ENCODE measurements at regions not wholly inside any gene's neighbourhood (a gene's known extent, or its start where the extent isn't known, plus 50 kb on each side); places are given as distances from the start of the nearest gene placed in this dataset.

DNA sequence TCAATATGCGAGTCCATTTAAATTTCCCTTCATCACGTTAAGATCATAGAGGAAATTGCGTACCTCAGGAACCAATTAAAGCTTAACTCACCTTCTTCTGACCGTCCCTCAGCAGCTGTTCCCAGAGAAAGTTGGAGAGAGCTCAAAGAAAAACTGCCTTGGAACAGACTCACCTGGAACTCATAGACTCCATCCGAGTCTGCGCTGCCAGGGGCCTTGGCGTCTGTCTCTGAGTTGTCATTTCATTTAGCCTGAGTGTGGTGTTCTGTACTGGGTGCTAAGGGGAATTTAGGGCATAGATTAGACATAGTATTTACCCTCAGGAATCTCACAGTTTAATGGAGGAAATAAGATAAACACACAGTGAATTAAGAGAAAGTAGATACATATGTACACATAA, 892.7 kb downstream of the TLE1 start:
- Histone ChIP-seq H3K27me3 (ENCODE audit: low read length) (no peaks in the 10 kb centered on the region), H3K9me2 (replicated peaks; ENCODE audit: insufficient read depth, low read length) (no peaks in the 10 kb centered on the region), H3K4me1 (ENCODE audit: low read length) (no peaks in the 10 kb centered on the region), H3K4me3 (ENCODE audit: low read length) (no peak overlapping the region), H3K9ac (ENCODE audit: low read length) (no peak overlapping the region), H2AFZ (ENCODE audit: low read length) (no peak overlapping the region), H3K27ac (ENCODE audit: low read length) (no peak overlapping the region), H4K20me1 (ENCODE audit: insufficient read depth, low read depth, low read length) (no peaks in the 10 kb centered on the region), H3K9me3 (ENCODE audit: low read length) (peaks cover 22% of the 10 kb centered on the region), H3K36me3 (ENCODE audit: insufficient read depth, low read length) (no peaks in the 10 kb centered on the region), H3K4me2 (ENCODE audit: low read depth, low read length, poor library complexity, severe bottlenecking) (no peak overlapping the region), H3K79me2 (ENCODE audit: low read length) (no peaks in the 10 kb centered on the region)
- DNase-seq: no peak

DNA sequence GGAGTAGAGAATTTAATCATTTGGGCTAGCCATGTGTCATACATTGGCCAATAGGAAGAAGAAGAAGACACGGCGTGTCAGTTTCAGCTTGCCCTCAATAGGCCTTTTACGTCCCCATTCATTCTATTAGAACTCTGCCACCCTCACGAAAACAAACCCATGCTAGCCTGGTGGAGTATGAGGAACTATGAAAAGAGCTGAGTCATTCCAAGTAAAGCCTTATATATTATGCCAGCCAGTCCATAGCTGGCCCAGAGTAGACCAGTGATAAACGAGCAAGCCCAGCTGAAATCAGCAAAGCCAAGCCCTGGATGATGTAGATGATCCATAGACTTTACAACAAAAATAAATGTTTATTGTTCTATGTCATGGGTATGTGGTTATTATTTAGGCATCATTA, 895.1 kb downstream of the TLE1 start:
- Histone ChIP-seq H3K27me3 (ENCODE audit: low read length) (no peaks in the 10 kb centered on the region), H3K27ac (ENCODE audit: low read length) (no peak overlapping the region), H3K9me3 (ENCODE audit: low read length) (peaks cover 22% of the 10 kb centered on the region), H4K20me1 (ENCODE audit: insufficient read depth, low read depth, low read length) (no peaks in the 10 kb centered on the region), H3K36me3 (ENCODE audit: insufficient read depth, low read length) (no peaks in the 10 kb centered on the region), H3K9me2 (replicated peaks; ENCODE audit: insufficient read depth, low read length) (no peaks in the 10 kb centered on the region), H3K4me1 (ENCODE audit: low read length) (no peaks in the 10 kb centered on the region), H3K4me2 (ENCODE audit: low read depth, low read length, poor library complexity, severe bottlenecking) (no peak overlapping the region), H3K4me3 (ENCODE audit: low read length) (no peak overlapping the region), H2AFZ (ENCODE audit: low read length) (no peak overlapping the region), H3K79me2 (ENCODE audit: low read length) (no peaks in the 10 kb centered on the region), H3K9ac (ENCODE audit: low read length) (no peak overlapping the region)
- DNase-seq: no peak

DNA sequence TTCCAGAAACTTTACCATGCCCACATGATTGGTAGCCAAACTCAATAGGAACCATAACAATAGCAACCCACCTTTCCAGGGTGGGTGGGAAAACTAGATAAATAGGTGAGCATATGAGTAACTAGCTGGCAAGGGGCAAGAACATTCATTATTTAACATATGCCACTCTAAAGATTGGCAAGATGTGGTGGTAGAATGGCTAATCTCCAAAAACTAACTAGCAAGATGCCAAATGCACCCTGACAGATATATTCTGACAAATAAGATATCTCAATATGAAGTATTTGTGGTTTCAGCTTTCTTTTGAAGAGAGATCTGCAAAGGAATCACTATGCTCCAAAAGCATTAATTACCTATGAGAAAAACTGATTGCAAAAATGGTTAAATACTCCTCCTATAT, 895.6 kb downstream of the TLE1 start:
- Histone ChIP-seq H3K36me3 (ENCODE audit: insufficient read depth, low read length) (no peaks in the 10 kb centered on the region), H3K4me2 (ENCODE audit: low read depth, low read length, poor library complexity, severe bottlenecking) (no peak overlapping the region), H3K9ac (ENCODE audit: low read length) (no peak overlapping the region), H3K9me3 (ENCODE audit: low read length) (peaks cover 22% of the 10 kb centered on the region), H3K79me2 (ENCODE audit: low read length) (no peaks in the 10 kb centered on the region), H3K4me1 (ENCODE audit: low read length) (no peaks in the 10 kb centered on the region), H4K20me1 (ENCODE audit: insufficient read depth, low read depth, low read length) (no peaks in the 10 kb centered on the region), H3K27me3 (ENCODE audit: low read length) (no peaks in the 10 kb centered on the region), H2AFZ (ENCODE audit: low read length) (no peak overlapping the region), H3K9me2 (replicated peaks; ENCODE audit: insufficient read depth, low read length) (no peaks in the 10 kb centered on the region), H3K27ac (ENCODE audit: low read length) (no peak overlapping the region), H3K4me3 (ENCODE audit: low read length) (no peak overlapping the region)
- DNase-seq: no peak

DNA sequence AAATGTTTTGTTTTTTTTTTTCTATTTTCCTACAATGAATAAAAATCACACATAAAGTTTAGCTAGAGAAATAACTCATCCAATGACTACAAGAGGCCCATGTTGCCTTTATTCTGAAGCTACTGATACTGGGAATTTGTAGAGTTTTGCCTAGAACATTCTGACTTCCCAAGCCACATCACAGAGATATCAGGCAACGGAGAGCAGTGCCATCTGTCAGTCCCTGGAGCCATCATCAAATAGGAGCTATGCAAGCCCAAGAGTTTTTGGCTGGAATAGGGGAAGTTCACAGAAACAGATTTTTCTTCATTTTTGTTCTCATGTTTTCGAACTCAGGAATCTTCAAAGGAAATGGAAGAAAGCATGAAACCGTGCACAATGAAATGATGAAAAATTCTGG, 896.6 kb downstream of the TLE1 start:
- H3K9ac ChIP-seq (ENCODE audit: low read length): no peak overlapping the region
- no peaks in the 10 kb centered on the region for H3K9me2 ChIP-seq (replicated peaks; ENCODE audit: insufficient read depth, low read length)
- no peaks in the 10 kb centered on the region for H3K36me3 ChIP-seq (ENCODE audit: insufficient read depth, low read length)
- H3K4me1 ChIP-seq (ENCODE audit: low read length): no peaks in the 10 kb centered on the region
- H3K27ac ChIP-seq (ENCODE audit: low read length): no peak overlapping the region
- H3K4me2 ChIP-seq (ENCODE audit: low read depth, low read length, poor library complexity, severe bottlenecking): no peak overlapping the region
- DNase-seq: no peak
- H3K9me3 ChIP-seq (ENCODE audit: low read length): peaks cover 22% of the 10 kb centered on the region
- H3K4me3 ChIP-seq (ENCODE audit: low read length): no peak overlapping the region
- H3K79me2 ChIP-seq (ENCODE audit: low read length): no peaks in the 10 kb centered on the region
- no peak overlapping the region for H2AFZ ChIP-seq (ENCODE audit: low read length)
- H3K27me3 ChIP-seq (ENCODE audit: low read length): no peaks in the 10 kb centered on the region
- no peaks in the 10 kb centered on the region for H4K20me1 ChIP-seq (ENCODE audit: insufficient read depth, low read depth, low read length)

DNA sequence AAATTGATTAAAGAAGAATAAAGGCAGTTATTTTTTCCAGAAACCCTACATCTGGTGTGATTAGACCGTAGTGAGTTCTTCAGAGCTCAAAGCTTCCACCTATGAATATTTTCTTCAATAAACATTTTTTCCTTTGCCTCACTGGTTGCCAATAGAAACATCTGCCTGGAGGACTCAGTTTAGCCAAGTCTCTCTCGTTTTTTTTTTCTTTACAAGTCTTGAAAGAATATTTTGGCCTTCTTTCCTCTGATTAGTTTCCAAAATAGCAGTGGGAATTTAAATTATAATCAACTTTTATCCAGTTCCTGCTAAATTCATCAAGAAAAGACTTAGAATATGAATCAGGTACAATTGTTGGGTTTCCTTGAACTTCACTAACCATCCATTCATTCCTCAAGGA, 897.5 kb downstream of the TLE1 start:
- Histone ChIP-seq H3K9ac (ENCODE audit: low read length) (no peak overlapping the region), H2AFZ (ENCODE audit: low read length) (no peak overlapping the region), H3K4me2 (ENCODE audit: low read depth, low read length, poor library complexity, severe bottlenecking) (no peak overlapping the region), H3K4me3 (ENCODE audit: low read length) (no peak overlapping the region), H3K79me2 (ENCODE audit: low read length) (no peaks in the 10 kb centered on the region), H3K4me1 (ENCODE audit: low read length) (no peaks in the 10 kb centered on the region), H3K36me3 (ENCODE audit: insufficient read depth, low read length) (no peaks in the 10 kb centered on the region), H4K20me1 (ENCODE audit: insufficient read depth, low read depth, low read length) (no peaks in the 10 kb centered on the region), H3K9me2 (replicated peaks; ENCODE audit: insufficient read depth, low read length) (no peaks in the 10 kb centered on the region), H3K27me3 (ENCODE audit: low read length) (no peaks in the 10 kb centered on the region), H3K27ac (ENCODE audit: low read length) (no peak overlapping the region), H3K9me3 (ENCODE audit: low read length) (peaks cover 27% of the 10 kb centered on the region)
- no peak for DNase-seq

DNA sequence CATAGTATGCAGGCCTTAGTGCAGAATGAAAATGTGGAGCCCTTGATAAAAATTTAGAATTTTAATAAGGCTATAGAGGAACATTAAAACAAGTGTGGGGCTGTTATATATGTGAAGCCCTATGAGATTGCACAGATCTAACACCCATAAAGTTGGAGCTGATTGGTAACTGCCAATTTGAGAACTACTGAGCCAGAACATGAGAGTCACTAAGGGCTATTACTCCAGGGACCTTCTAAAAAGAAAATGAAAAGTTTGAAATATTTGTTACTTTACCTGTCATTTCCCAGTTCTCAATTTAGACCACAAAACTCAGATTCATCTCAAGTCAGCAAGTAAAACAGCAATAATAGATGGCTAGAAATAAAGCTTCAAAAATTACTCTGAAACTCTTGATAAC, 898.6 kb downstream of the TLE1 start:
- no peak overlapping the region for H3K9ac ChIP-seq (ENCODE audit: low read length)
- no peak overlapping the region for H3K4me3 ChIP-seq (ENCODE audit: low read length)
- no peaks in the 10 kb centered on the region for H3K27me3 ChIP-seq (ENCODE audit: low read length)
- no peaks in the 10 kb centered on the region for H3K36me3 ChIP-seq (ENCODE audit: insufficient read depth, low read length)
- no peaks in the 10 kb centered on the region for H3K79me2 ChIP-seq (ENCODE audit: low read length)
- no peak overlapping the region for H3K27ac ChIP-seq (ENCODE audit: low read length)
- H3K4me1 ChIP-seq (ENCODE audit: low read length): no peaks in the 10 kb centered on the region
- no peak overlapping the region for H2AFZ ChIP-seq (ENCODE audit: low read length)
- H3K9me3 ChIP-seq (ENCODE audit: low read length): peaks cover 27% of the 10 kb centered on the region
- no peak for DNase-seq
- H3K4me2 ChIP-seq (ENCODE audit: low read depth, low read length, poor library complexity, severe bottlenecking): no peak overlapping the region
- no peaks in the 10 kb centered on the region for H4K20me1 ChIP-seq (ENCODE audit: insufficient read depth, low read depth, low read length)
- no peaks in the 10 kb centered on the region for H3K9me2 ChIP-seq (replicated peaks; ENCODE audit: insufficient read depth, low read length)

DNA sequence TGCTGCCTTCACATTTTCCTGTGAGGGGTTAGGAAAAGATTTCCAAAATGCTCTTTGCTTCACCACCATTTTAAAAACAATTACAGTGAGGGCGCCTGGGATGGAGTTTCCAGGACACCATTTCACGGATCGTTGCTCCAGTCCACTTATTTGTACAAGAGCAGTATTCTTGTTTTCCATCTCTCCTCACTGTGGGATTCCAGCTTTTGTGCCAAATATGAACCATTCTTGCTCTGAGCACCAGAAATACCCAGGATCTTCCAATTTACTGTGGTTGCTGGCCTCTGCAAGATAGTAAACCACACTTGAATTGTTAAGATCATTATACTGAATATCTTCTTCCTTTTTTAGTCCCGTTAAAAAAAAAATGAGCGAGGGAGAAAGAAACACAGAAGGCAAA, 899.5 kb downstream of the TLE1 start:
- H3K27ac ChIP-seq (ENCODE audit: low read length): no peak overlapping the region
- H3K4me3 ChIP-seq (ENCODE audit: low read length): no peak overlapping the region
- H3K36me3 ChIP-seq (ENCODE audit: insufficient read depth, low read length): no peaks in the 10 kb centered on the region
- no peak overlapping the region for H3K4me2 ChIP-seq (ENCODE audit: low read depth, low read length, poor library complexity, severe bottlenecking)
- H3K9ac ChIP-seq (ENCODE audit: low read length): no peak overlapping the region
- no peak overlapping the region for H2AFZ ChIP-seq (ENCODE audit: low read length)
- H3K9me2 ChIP-seq (replicated peaks; ENCODE audit: insufficient read depth, low read length): no peaks in the 10 kb centered on the region
- peaks cover 26% of the 10 kb centered on the region for H3K9me3 ChIP-seq (ENCODE audit: low read length)
- H3K4me1 ChIP-seq (ENCODE audit: low read length): no peaks in the 10 kb centered on the region
- H3K79me2 ChIP-seq (ENCODE audit: low read length): no peaks in the 10 kb centered on the region
- DNase-seq: no peak
- H4K20me1 ChIP-seq (ENCODE audit: insufficient read depth, low read depth, low read length): no peaks in the 10 kb centered on the region
- H3K27me3 ChIP-seq (ENCODE audit: low read length): no peaks in the 10 kb centered on the region

DNA sequence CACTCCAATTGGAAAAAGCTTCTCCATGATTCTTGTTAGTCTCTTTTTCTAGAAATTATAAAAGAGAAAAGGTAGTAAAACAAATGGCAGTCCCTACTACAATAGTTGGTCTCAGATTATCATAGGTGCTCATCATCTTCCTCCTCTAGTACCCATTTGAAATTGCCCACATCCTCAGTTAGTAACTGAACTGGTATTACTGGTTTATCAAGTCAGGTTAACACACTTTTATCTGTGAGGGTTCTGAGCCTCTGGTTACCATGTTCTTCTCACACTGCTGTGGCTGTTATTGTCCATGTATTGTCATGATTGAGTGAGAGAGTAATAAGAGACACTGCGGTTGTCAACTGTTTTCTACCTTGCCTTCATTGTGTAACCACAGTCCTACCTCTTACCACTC, 901.7 kb downstream of the TLE1 start:
- H3K9ac ChIP-seq (ENCODE audit: low read length): no peak overlapping the region
- no peaks in the 10 kb centered on the region for H3K9me2 ChIP-seq (replicated peaks; ENCODE audit: insufficient read depth, low read length)
- no peaks in the 10 kb centered on the region for H3K79me2 ChIP-seq (ENCODE audit: low read length)
- no peaks in the 10 kb centered on the region for H4K20me1 ChIP-seq (ENCODE audit: insufficient read depth, low read depth, low read length)
- no peak overlapping the region for H2AFZ ChIP-seq (ENCODE audit: low read length)
- H3K4me2 ChIP-seq (ENCODE audit: low read depth, low read length, poor library complexity, severe bottlenecking): no peak overlapping the region
- no peaks in the 10 kb centered on the region for H3K27me3 ChIP-seq (ENCODE audit: low read length)
- H3K4me1 ChIP-seq (ENCODE audit: low read length): no peaks in the 10 kb centered on the region
- peaks cover 18% of the 10 kb centered on the region for H3K9me3 ChIP-seq (ENCODE audit: low read length)
- no peak overlapping the region for H3K4me3 ChIP-seq (ENCODE audit: low read length)
- DNase-seq: no peak
- no peaks in the 10 kb centered on the region for H3K36me3 ChIP-seq (ENCODE audit: insufficient read depth, low read length)
- H3K27ac ChIP-seq (ENCODE audit: low read length): no peak overlapping the region

DNA sequence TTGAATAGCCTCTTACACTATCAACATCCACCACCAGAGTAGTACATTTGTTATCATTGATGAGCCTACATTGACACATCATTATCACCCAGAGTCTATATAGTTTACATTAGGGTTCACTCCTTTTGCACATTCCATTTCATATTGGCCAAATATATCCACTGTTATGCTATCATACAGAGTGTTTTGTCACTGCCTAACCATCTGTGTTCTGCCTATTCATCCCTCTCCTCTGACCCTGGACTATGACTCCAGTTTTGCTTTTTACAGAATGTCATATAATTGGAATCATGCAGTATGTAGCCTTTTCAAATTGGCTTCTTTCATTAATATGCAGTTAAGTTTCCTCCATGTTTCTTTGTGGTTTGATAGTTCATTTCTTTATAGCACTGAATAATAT, 904.7 kb downstream of the TLE1 start:
- Histone ChIP-seq H3K9me3 (ENCODE audit: low read length) (peaks cover 21% of the 10 kb centered on the region), H3K4me2 (ENCODE audit: low read depth, low read length, poor library complexity, severe bottlenecking) (no peak overlapping the region), H3K27ac (ENCODE audit: low read length) (no peak overlapping the region), H3K4me1 (ENCODE audit: low read length) (no peaks in the 10 kb centered on the region), H3K27me3 (ENCODE audit: low read length) (no peaks in the 10 kb centered on the region), H3K79me2 (ENCODE audit: low read length) (no peaks in the 10 kb centered on the region), H3K4me3 (ENCODE audit: low read length) (no peak overlapping the region), H3K9me2 (replicated peaks; ENCODE audit: insufficient read depth, low read length) (no peaks in the 10 kb centered on the region), H2AFZ (ENCODE audit: low read length) (no peak overlapping the region), H3K9ac (ENCODE audit: low read length) (no peak overlapping the region), H3K36me3 (ENCODE audit: insufficient read depth, low read length) (no peaks in the 10 kb centered on the region), H4K20me1 (ENCODE audit: insufficient read depth, low read depth, low read length) (no peaks in the 10 kb centered on the region)
- DNase-seq: no peak

Measured in Karpas-422 (cell line).